Osteoblast (primary cell): ENCODE measurements at regions not wholly inside any gene's neighbourhood (a gene's known extent, or its start where the extent isn't known, plus 50 kb on each side); places are given as distances from the start of the nearest gene placed in this dataset.

Source experiments
- DNase-seq: peaks from one replicate; pipeline ENCODE4 v3.0.0; 2011; ENCODE audit warnings: low spot score, mixed read lengths; ENCODE audit not compliant: insufficient read length; ENCODE audit errors: missing footprints
- H2AFZ ChIP-seq: 2 replicates; pipeline ENCODE4 v1.6.0; 2011; ENCODE audit warnings: mild to moderate bottlenecking, low read length
- H3K27ac ChIP-seq: 2 replicates; pipeline ENCODE4 v1.5.1; 2011; ENCODE audit warnings: mild to moderate bottlenecking, low read depth, low read length, moderate library complexity
- H3K27me3 ChIP-seq: 2 replicates; pipeline ENCODE4 v1.6.0; 2012; ENCODE audit warnings: mild to moderate bottlenecking, control low read depth, inconsistent platforms, low read length, moderate library complexity; ENCODE audit not compliant: insufficient read depth
- H3K36me3 ChIP-seq: 2 replicates; pipeline ENCODE4 v1.5.1; 2011; ENCODE audit warnings: mild to moderate bottlenecking, low read length, control low read depth, moderate library complexity; ENCODE audit not compliant: insufficient read depth
- H3K4me1 ChIP-seq: 2 replicates; pipeline ENCODE4 v1.5.1; 2011; ENCODE audit warnings: mild to moderate bottlenecking, low read length, control low read depth, moderate library complexity; ENCODE audit not compliant: insufficient read depth
- H3K4me2 ChIP-seq: 2 replicates; pipeline ENCODE4 v1.6.0; 2011; ENCODE audit warnings: mild to moderate bottlenecking, low read length; ENCODE audit not compliant: insufficient read depth
- H3K4me3 ChIP-seq: fragments of 200-600 bp; sonication (generic); 3 replicates; pipeline ENCODE4 v1.5.1; 2012; ENCODE audit warnings: mild to moderate bottlenecking, low read length, inconsistent platforms; ENCODE audit not compliant: insufficient read depth
- H3K79me2 ChIP-seq: 2 replicates; pipeline ENCODE4 v1.6.0; 2012; ENCODE audit warnings: mild to moderate bottlenecking, low read length, control low read depth, inconsistent platforms; ENCODE audit not compliant: insufficient read depth
- H3K9me3 ChIP-seq: 2 replicates; pipeline ENCODE4 v1.5.1; 2011; ENCODE audit warnings: low read depth, low read length, control low read depth
- H4K20me1 ChIP-seq: 2 replicates; pipeline ENCODE4 v1.6.0; 2012; ENCODE audit warnings: mild to moderate bottlenecking, low read length, control low read depth; ENCODE audit not compliant: insufficient read depth
- CTCF ChIP-seq: IDR thresholded peaks from 2 replicates; pipeline ENCODE4 v1.5.1; 2011; ENCODE audit warnings: mild to moderate bottlenecking, low read depth, low read length, moderate library complexity; ENCODE audit errors: extremely low read depth

GRCh38 chr2:200127848-200128247 lies 172.5 kb downstream of the MAIP1 start:
- H3K4me2 ChIP-seq = peak overlapping the region; percentile 7
- H3K4me3 ChIP-seq = no peak overlapping the region
- DNase-seq = peak; percentile 38
- peak overlapping the region; percentile 88 for H2AFZ ChIP-seq
- H3K79me2 ChIP-seq = no peaks in the 10 kb centered on the region
- no peaks in the 10 kb centered on the region for H3K27me3 ChIP-seq
- no peaks in the 10 kb centered on the region for H3K9me3 ChIP-seq
- H3K4me1 ChIP-seq = peaks cover 20% of the 10 kb centered on the region
- no peaks in the 10 kb centered on the region for H3K36me3 ChIP-seq
- no peaks in the 10 kb centered on the region for H4K20me1 ChIP-seq
- peak; percentile 33 for TF ChIP-seq CTCF
- H3K27ac ChIP-seq = peak overlapping the region; percentile 67

- DNase-seq = no peak
- Histone ChIP-seq H2AFZ (peak overlapping the region; percentile 88), H3K4me1 (peaks cover 20% of the 10 kb centered on the region), H3K9me3 (no peaks in the 10 kb centered on the region), H3K4me3 (no peak overlapping the region), H3K27ac (no peak overlapping the region), H4K20me1 (no peaks in the 10 kb centered on the region), H3K27me3 (no peaks in the 10 kb centered on the region), H3K4me2 (no peak overlapping the region), H3K36me3 (no peaks in the 10 kb centered on the region), H3K79me2 (no peaks in the 10 kb centered on the region)
- TF ChIP-seq CTCF = no peak
Observed at GRCh38 chr2:200128296-200128695, 172.9 kb downstream of the MAIP1 start.

- Histone ChIP-seq H3K4me2 (no peak overlapping the region), H3K4me3 (no peak overlapping the region), H3K9me3 (no peaks in the 10 kb centered on the region), H3K36me3 (no peaks in the 10 kb centered on the region), H4K20me1 (no peaks in the 10 kb centered on the region), H3K79me2 (no peaks in the 10 kb centered on the region), H3K4me1 (peaks cover 20% of the 10 kb centered on the region), H3K27me3 (no peaks in the 10 kb centered on the region), H2AFZ (no peak overlapping the region), H3K27ac (no peak overlapping the region)
- no peak for DNase-seq
- no peak for TF ChIP-seq CTCF
Observed at GRCh38 chr2:200129721-200130462, 174.5 kb downstream of the MAIP1 start.

GRCh38 chr2:200130762-200131166 lies 175.4 kb downstream of the MAIP1 start:
- Histone ChIP-seq H3K4me3 (no peak overlapping the region), H3K36me3 (no peaks in the 10 kb centered on the region), H4K20me1 (no peaks in the 10 kb centered on the region), H3K4me1 (peaks cover 20% of the 10 kb centered on the region), H3K9me3 (no peaks in the 10 kb centered on the region), H3K27me3 (no peaks in the 10 kb centered on the region), H3K27ac (no peak overlapping the region), H3K79me2 (no peaks in the 10 kb centered on the region), H3K4me2 (peak overlapping the region; percentile 1), H2AFZ (no peak overlapping the region)
- DNase-seq = peak; percentile 9
- TF ChIP-seq CTCF = no peak
